ENCODE measurements at regions not wholly inside any gene's neighbourhood (a gene's known extent, or its start where the extent isn't known, plus 50 kb on each side); places are given as distances from the start of the nearest gene placed in this dataset.
A peak's percentile ranks its signal among the peaks of the same experiment; 100 is the strongest.
"Not testable (repeated sequence)": the region's sequence is repeated elsewhere in the genome, so short reads cannot be mapped to it uniquely, and the experiment has no call there.

- DNase-seq (ENCODE audit: extremely low spot score, insufficient read length, low read depth); FAIRE-seq: not testable (repeated sequence)
Observed at GRCh38 chr1:228796945-228797344, 61.7 kb downstream of the RHOU start.

GRCh38 chr1:228798035-228798434 lies 62.8 kb downstream of the RHOU start:
- FAIRE-seq (no peak), DNase-seq (ENCODE audit: extremely low spot score, insufficient read length, low read depth) (no peak)

- no peak for FAIRE-seq
- no peak for DNase-seq (ENCODE audit: extremely low spot score, insufficient read length, low read depth)
Observed at GRCh38 chr1:228798548-228798947, 63.3 kb downstream of the RHOU start.

- DNase-seq (ENCODE audit: extremely low spot score, insufficient read length, low read depth), result no peak
- FAIRE-seq, result no peak
Observed at GRCh38 chr1:228799924-228800323, 64.6 kb downstream of the RHOU start.

GRCh38 chr1:228801068-228801467 lies 65.8 kb downstream of the RHOU start:
- no peak for DNase-seq (ENCODE audit: extremely low spot score, insufficient read length, low read depth)
- FAIRE-seq, result no peak

- DNase-seq (ENCODE audit: extremely low spot score, insufficient read length, low read depth), result no peak
Observed at GRCh38 chr1:228802386-228803220, 67.3 kb downstream of the RHOU start.

GRCh38 chr1:228803421-228803820 lies 68.1 kb downstream of the RHOU start:
- DNase-seq (ENCODE audit: extremely low spot score, insufficient read length, low read depth) (no peak), FAIRE-seq (no peak)

More at GRCh38 chr1:228802386-228803220, 67.3 kb downstream of the RHOU start:
- no peak for FAIRE-seq

GRCh38 chr1:228804173-228804572 lies 68.9 kb downstream of the RHOU start:
- DNase-seq (ENCODE audit: extremely low spot score, insufficient read length, low read depth), result no peak
- FAIRE-seq, result no peak

GRCh38 chr1:228804640-228805413 lies 69.5 kb downstream of the RHOU start:
- DNase-seq (ENCODE audit: extremely low spot score, insufficient read length, low read depth), result no peak
- peak; percentile 66 for FAIRE-seq

- FAIRE-seq (no peak), DNase-seq (ENCODE audit: extremely low spot score, insufficient read length, low read depth) (no peak)
Observed at GRCh38 chr1:228807904-228808605, 72.8 kb downstream of the RHOU start.

GRCh38 chr1:228809621-228810394 lies 74.5 kb downstream of the RHOU start:
- DNase-seq (ENCODE audit: extremely low spot score, insufficient read length, low read depth), result no peak
- peak; percentile 15 for FAIRE-seq

GRCh38 chr1:228810395-228810758 lies 75.1 kb downstream of the RHOU start:
- DNase-seq (ENCODE audit: extremely low spot score, insufficient read length, low read depth), result no peak
- no peak for FAIRE-seq

- DNase-seq (ENCODE audit: extremely low spot score, insufficient read length, low read depth), result no peak
- FAIRE-seq, result peak; percentile 79
Observed at GRCh38 chr1:228810878-228811711, 75.8 kb downstream of the RHOU start.

GRCh38 chr1:228811712-228812305 lies 76.5 kb downstream of the RHOU start:
- FAIRE-seq (no peak), DNase-seq (ENCODE audit: extremely low spot score, insufficient read length, low read depth) (no peak)

GRCh38 chr1:228812961-228813360 lies 77.7 kb downstream of the RHOU start:
- FAIRE-seq (peak; percentile 24), DNase-seq (ENCODE audit: extremely low spot score, insufficient read length, low read depth) (no peak)

GRCh38 chr1:228814176-228814575 lies 78.9 kb downstream of the RHOU start:
- FAIRE-seq (no peak), DNase-seq (ENCODE audit: extremely low spot score, insufficient read length, low read depth) (no peak)

GRCh38 chr1:228818296-228818695 lies 83.0 kb downstream of the RHOU start:
- DNase-seq (ENCODE audit: extremely low spot score, insufficient read length, low read depth) (no peak), FAIRE-seq (no peak)

- FAIRE-seq, result no peak
- no peak for DNase-seq (ENCODE audit: extremely low spot score, insufficient read length, low read depth)
Observed at GRCh38 chr1:228818928-228819630, 83.8 kb downstream of the RHOU start.

Measured in GM18507 (cell line).